NOMO-1 (cell line): ENCODE measurements at regions not wholly inside any gene's neighbourhood (a gene's known extent, or its start where the extent isn't known, plus 50 kb on each side); places are given as distances from the start of the nearest gene placed in this dataset.
"Not testable (repeated sequence)": the region's sequence is repeated elsewhere in the genome, so short reads cannot be mapped to it uniquely, and the experiment has no call there.

ENCODE experiments used
- DNase-seq, 2 experiments: peaks; one replicate each; lab custom pipeline; 2025; ENCODE audit not compliant: unreplicated experiment in 2 of 2; lab: John Stamatoyannopoulos, UW

DNA sequence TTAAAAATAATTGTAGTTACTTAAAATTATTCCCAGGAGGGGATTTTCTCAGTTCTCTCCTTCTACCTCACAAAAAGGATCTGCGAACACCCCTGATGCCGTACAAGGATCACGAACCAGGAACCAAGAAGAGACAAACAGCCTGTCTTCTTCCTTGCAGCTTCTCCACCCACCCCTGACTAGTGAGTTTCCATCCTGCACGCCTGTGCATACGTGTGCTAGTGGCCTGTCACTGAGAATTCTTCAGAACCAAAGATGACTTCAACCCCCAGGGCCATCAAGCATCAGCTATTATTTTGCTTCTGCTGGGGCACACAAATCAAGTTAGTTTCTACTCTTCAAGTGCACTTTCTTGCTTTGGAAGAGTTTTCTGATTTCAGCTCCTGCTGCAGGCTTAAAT, 175.5 kb upstream of the KLF6 start:
- no peak for DNase-seq

DNA sequence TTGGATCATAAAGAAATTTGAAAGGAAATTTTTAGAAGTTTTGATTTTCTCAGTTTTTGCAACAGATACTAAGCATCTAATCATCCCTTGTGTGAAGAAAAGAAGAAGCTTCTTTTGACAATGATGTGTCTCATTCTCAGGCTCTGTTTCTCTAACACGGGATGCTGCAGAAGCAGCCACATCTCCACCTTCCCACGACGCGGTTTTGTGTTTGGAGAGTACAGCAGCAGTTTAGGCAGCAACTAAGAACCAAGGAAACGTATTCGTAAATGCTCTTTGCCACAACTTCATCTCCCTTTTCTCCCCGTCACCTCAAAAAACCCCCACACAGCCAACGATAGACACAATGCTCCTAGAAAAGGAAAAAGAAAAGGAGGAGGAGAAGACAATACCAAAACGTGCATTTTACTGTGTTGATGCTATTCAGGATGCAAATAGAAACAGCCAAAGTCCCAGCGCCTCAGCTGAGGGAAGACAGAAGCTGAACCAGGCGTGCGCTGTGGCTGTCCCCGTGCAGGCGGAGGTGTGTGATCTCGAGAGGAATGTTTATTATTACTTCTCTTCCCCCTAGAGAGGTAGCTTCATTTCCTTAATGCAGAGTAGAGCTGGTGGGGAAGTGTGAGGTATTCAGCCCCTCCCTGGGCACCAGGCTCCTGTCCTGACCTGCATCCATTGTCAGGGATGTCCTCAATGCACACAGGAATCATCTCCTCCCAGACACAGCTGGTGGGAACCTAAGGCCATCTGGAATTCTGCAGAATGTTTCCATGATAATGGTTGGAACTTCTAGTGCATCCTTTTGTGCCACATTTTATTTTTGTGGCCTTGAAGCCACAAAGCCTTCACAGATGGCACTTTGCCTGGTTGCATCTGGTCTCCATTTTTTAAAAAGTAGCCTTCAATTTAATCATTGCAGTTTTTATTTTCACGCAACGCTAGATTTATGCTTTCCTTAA, 174.6 kb upstream of the KLF6 start:
- no peak for DNase-seq

GRCh38 chr10:3958472-3958996, 173.5 kb upstream of the KLF6 start:
- DNase-seq = no peak

- DNase-seq = no peak
These were observed 171.1 kb upstream of the KLF6 start for GRCh38 chr10:3955955-3956617.

DNA sequence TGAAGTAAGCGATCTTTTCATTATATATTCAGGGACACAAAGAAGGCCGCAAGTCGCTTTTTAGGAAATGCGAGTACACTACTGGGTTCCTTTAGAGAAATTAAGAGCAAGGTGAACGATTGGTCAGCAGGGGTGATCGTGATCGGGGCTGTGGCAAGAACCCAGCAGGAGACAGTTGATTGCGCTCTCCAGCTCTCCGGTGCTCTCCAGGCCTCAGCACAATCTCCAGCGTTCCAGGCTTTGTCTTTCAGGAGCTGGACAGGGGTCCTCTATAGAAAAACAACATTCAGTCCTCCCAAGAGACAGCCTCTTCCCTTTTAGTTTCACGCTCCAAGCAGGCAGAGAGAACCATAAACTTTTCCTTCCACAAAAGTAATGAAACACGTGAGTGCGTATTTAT, 170.5 kb upstream of the KLF6 start:
- no peak for DNase-seq

- no peak for DNase-seq
These were observed 169.6 kb upstream of the KLF6 start for GRCh38 chr10:3954615-3955014.

DNA sequence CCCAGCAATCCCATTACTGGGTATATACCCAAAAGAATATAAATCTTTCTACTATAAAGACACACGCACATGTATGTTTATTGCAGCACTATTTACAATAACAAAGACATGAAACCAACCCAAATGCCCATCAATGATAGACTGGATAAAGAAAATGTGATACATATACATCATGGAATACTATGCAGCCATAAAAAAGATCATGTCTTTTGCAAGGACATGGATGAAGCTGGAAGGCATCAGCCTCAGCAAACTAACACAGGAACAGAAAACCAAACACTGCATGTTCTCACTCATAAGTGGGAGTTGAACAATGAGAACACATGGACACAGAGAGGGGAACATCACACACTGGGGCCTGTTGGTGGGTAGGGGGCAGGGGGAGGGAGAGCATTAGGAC, 169.0 kb upstream of the KLF6 start:
- not testable (repeated sequence) for DNase-seq

DNA sequence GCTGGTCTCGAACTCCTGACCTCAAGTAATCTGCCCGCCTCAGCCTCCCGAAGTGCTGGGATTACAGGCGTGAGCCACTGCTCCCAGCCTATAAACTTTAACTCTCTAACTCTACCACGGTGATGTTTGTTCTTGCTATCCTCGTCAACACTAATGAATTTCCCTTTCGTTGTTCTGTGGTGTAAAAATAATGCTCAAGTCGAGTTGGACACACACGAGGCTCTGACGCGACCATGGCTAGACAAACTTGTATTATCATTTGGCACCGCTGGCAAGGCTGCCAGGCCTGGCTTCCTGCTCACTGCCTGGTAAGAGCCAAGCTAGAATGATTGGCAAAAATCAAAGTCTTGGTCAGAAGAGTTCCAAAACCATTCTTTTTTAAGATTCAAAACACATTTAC, 167.0 kb upstream of the KLF6 start:
- DNase-seq = no peak

DNA sequence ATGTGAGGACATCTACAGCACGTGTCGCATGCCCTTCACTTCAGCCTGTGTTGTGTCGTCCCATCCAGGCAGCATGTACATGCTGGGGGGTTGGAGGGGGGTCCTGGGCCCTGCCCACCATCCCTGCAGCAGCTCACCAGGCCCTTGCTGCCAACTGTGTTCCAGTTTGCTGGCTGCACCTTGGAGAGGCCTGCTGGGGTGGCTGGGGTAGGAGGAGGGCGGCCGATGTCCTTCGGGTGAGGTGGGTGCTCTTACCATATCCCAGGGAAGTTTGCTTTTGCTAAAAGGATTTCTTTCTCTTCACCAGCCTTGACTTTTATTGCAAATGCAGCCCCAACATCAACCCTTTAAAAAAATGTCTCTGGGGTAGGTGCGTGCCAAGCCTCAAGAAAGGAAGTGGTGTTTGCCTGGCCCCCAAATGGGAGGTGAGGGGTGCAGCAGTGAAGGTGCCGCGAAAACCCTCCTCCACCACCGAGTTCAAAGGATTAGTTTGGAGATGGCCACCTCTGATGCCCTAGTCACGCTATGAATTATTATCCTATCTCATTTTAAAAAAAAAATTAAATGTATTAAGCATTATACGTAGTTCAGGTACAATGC, 165.8 kb upstream of the KLF6 start:
- DNase-seq = no peak

- DNase-seq = no peak
These were observed 164.7 kb upstream of the KLF6 start for GRCh38 chr10:3949711-3950110.

DNA sequence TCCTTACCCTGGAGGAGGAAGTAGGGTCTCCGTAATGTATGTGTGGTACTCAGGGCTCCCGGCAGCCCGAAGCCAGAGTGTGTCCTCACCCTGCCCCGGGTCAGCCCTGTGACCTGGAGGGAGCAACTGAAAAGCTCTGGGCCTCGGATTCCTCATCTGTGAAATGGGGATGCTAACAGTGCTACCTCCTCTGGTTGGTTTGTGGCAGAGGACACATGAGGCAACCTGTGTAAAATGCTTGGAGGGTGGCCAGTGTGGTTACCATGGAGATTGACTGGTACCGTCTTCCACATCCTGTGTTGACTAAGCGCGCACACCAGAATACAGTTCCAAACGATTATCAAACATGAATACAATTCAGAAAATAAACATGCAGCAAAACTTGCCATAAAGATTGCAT, 163.8 kb upstream of the KLF6 start:
- DNase-seq = no peak

DNA sequence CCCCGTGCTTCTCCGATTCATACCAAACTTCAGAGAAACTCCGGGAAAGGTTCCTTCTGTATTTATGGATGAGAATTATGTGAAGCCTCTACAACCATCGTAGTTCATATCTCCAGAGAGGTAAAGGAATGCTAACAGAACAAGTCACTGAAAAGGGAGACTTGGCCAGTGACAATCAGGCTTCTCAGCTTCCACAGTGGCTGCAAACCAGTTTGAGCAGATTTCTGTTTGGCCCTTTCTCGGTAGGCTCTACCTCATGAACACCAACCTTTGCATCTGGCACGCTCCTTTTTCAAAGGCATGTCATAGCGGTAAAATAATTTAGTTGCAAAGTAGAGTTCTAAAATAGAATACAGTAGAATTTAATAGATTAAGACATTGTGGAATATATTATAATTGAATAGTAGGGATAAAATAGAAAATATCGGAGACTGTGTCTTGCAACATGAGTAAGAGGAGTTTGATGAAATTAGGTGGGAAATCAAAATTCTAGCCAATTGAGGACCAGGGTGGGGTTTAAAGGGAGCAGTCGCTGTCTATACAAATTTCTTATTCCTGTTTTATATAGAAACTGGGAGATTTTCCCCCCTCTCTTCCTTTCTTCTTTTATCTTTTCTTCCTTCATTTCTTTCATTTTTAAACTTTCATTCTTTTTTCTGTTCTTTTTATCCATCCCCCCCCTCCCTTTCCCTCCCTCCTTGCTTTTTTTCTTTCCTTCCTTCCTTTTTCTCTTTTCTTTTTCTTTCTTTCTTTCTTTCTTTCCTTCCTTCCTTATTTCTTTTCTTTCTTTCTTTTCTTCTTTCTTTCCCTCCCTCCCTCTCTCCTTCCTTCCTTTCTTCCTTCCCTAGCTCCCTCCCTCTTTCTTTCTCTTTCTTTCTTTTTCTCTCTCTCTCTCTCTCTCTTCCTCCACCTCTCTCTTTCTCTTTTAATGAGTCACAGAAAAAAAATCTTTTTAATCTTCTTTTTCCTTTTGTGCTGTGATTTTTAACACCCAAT, 161.5 kb upstream of the KLF6 start:
- no peak for DNase-seq

DNA sequence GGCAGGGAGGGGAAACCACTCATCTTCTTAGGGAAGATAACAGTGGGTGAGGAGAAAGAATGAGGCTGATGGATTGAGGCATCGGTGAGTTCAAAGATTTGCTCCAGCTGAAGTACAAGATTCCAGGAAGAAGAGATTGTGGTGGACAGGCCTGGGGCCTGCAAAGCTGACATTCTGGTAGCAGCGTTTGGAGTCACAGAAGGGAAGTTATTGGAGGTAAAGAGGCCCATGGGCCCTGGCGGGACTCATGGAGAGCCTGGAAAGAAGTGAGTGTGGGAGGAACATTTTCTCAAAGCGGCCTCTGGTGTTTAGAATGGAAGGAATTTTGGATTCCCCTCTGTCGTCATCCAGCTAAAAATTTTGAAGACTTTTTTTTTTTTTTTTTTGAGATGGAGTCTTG, 160.0 kb upstream of the KLF6 start:
- DNase-seq = no peak

DNA sequence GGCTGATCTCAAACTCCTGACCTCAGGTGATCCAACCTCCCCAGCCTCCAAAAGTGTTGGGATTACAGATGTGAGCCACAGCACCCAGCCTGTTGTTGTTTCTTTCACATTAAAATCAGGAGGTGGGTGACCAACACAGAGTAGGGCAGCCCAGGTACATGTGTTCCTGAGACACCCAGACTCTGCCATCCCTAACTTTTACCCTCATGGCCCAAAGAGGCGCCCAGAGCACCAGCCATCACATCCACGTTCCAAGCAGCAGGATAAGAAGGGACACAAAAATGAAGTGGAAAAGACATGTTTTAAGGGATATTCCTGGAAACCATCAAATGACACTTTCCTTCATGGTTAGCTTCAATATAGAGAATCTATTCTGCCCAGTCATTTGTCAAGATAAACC, 159.6 kb upstream of the KLF6 start:
- DNase-seq = no peak

GRCh38 chr10:3943695-3944257, 158.8 kb upstream of the KLF6 start:
- no peak for DNase-seq

- no peak for DNase-seq
These were observed 158.0 kb upstream of the KLF6 start for GRCh38 chr10:3942937-3943489.

GRCh38 chr10:3941676-3942075, 156.7 kb upstream of the KLF6 start:
- DNase-seq = no peak

GRCh38 chr10:3936422-3937040, 151.5 kb upstream of the KLF6 start:
- no peak for DNase-seq

DNA sequence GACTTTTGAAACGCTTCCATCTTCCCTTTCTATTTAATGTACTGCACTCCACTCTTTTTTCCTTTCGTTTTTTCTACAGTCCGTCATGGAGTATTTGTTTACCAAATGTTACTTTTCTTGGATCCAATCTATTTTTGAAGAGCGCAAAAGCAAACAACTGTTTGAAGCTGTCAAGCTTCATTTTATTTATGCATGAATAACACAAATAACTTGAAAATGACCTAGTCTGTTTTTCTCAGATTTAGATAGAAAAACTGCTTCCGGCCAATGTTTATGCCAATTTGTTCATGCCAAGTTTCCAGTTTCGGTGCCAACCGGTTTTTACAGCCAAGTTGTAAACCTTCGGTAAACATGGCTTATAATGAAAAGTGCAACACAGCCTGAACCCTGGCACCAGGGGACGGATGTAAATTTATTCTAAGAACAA, 150.9 kb upstream of the KLF6 start:
- no peak for DNase-seq
